IgD-negative memory B cell (primary cell): ENCODE measurements at regions not wholly inside any gene's neighbourhood (a gene's known extent, or its start where the extent isn't known, plus 50 kb on each side); places are given as distances from the start of the nearest gene placed in this dataset.

Experiments used
- H3K27ac Mint-ChIP-seq, 3 donors: one replicate each; pipeline ENCODE4 v1.8.0; 2020 to 2022; ENCODE audit warnings: mild to moderate bottlenecking in 3 of 3, mixed read lengths in 3 of 3, moderate library complexity in 1 of 3
- H3K27me3 Mint-ChIP-seq: one replicate; pipeline ENCODE4 v1.8.0; 2021; ENCODE audit warnings: mixed read lengths
- H3K36me3 Mint-ChIP-seq: one replicate; pipeline ENCODE4 v1.8.0; 2020; ENCODE audit warnings: mild to moderate bottlenecking, mixed read lengths
- H3K4me1 Mint-ChIP-seq, 3 donors: one replicate each; pipeline ENCODE4 v1.8.0; 2020 to 2022; ENCODE audit warnings: mixed read lengths in 3 of 3, mild to moderate bottlenecking in 1 of 3
- H3K4me3 Mint-ChIP-seq, 4 donors: one replicate each; pipeline ENCODE4 v1.8.0; 2020 to 2022; ENCODE audit warnings: mild to moderate bottlenecking in 4 of 4, mixed read lengths in 4 of 4, moderate library complexity in 3 of 4
- H3K9me3 Mint-ChIP-seq, 3 donors: one replicate each; pipeline ENCODE4 v1.8.0; 2020 to 2021; ENCODE audit warnings: mixed read lengths in 3 of 3, mild to moderate bottlenecking in 1 of 3

- Mint-ChIP-seq H3K9me3 (no peaks in the 10 kb centered on the region), H3K4me3 (no peak overlapping the region), H3K27me3 (peaks cover 36% of the 10 kb centered on the region), H3K27ac (no peak overlapping the region), H3K4me1 (peaks cover 2 to 4% (median 4%) of the 10 kb centered on the region in 3 donors), H3K36me3 (no peaks in the 10 kb centered on the region)
These were observed 50.1 kb upstream of the SPTBN1 start for GRCh38 chr2:54406031-54406430.
